Activated CD4-positive, alpha-beta T cell treated with anti-CD3 and anti-CD28 coated beads, Interleukin-2, amount 50 U/mL, for 1 hour (primary cell): ENCODE measurements at regions not wholly inside any gene's neighbourhood (a gene's known extent, or its start where the extent isn't known, plus 50 kb on each side); places are given as distances from the start of the nearest gene placed in this dataset.
A peak's percentile ranks its signal among the peaks of the same experiment; 100 is the strongest.
"Not testable (repeated sequence)": the region's sequence is repeated elsewhere in the genome, so short reads cannot be mapped to it uniquely, and the experiment has no call there.

Experiments used
- DNase-seq: peaks from one replicate; pipeline ENCODE4 v3.0.0-alpha.2; 2020

GRCh38 chr1:19024532-19024931, 68.1 kb upstream of the IFFO2 start:
- DNase-seq, result no peak

- DNase-seq, result no peak
Observed at GRCh38 chr1:19023787-19024186, 67.3 kb upstream of the IFFO2 start.

GRCh38 chr1:19021845-19022244, 65.4 kb upstream of the IFFO2 start:
- no peak for DNase-seq

- not testable (repeated sequence) for DNase-seq
Observed at GRCh38 chr1:19019288-19019687, 62.8 kb upstream of the IFFO2 start.

GRCh38 chr1:19015476-19015875, 59.0 kb upstream of the IFFO2 start:
- no peak for DNase-seq

GRCh38 chr1:19014765-19015164, 58.3 kb upstream of the IFFO2 start:
- no peak for DNase-seq

- no peak for DNase-seq
Observed at GRCh38 chr1:19013826-19014548, 57.5 kb upstream of the IFFO2 start.

GRCh38 chr1:19011845-19012231, 55.4 kb upstream of the IFFO2 start:
- DNase-seq, result no peak

- peak; percentile 48 for DNase-seq
Observed at GRCh38 chr1:19010995-19011844, 54.7 kb upstream of the IFFO2 start.

GRCh38 chr1:19010503-19010902, 54.0 kb upstream of the IFFO2 start:
- no peak for DNase-seq

GRCh38 chr1:19009882-19010321, 53.4 kb upstream of the IFFO2 start:
- DNase-seq, result no peak

GRCh38 chr1:19009126-19009881, 52.8 kb upstream of the IFFO2 start:
- DNase-seq, result no peak

- DNase-seq, result no peak
Observed at GRCh38 chr1:19007491-19008441, 51.3 kb upstream of the IFFO2 start.

GRCh38 chr1:19006837-19007271, 50.4 kb upstream of the IFFO2 start:
- no peak for DNase-seq
